ENCODE measurements at regions not wholly inside any gene's neighbourhood (a gene's known extent, or its start where the extent isn't known, plus 50 kb on each side); places are given as distances from the start of the nearest gene placed in this dataset.
A peak's percentile ranks its signal among the peaks of the same experiment; 100 is the strongest.

DNA sequence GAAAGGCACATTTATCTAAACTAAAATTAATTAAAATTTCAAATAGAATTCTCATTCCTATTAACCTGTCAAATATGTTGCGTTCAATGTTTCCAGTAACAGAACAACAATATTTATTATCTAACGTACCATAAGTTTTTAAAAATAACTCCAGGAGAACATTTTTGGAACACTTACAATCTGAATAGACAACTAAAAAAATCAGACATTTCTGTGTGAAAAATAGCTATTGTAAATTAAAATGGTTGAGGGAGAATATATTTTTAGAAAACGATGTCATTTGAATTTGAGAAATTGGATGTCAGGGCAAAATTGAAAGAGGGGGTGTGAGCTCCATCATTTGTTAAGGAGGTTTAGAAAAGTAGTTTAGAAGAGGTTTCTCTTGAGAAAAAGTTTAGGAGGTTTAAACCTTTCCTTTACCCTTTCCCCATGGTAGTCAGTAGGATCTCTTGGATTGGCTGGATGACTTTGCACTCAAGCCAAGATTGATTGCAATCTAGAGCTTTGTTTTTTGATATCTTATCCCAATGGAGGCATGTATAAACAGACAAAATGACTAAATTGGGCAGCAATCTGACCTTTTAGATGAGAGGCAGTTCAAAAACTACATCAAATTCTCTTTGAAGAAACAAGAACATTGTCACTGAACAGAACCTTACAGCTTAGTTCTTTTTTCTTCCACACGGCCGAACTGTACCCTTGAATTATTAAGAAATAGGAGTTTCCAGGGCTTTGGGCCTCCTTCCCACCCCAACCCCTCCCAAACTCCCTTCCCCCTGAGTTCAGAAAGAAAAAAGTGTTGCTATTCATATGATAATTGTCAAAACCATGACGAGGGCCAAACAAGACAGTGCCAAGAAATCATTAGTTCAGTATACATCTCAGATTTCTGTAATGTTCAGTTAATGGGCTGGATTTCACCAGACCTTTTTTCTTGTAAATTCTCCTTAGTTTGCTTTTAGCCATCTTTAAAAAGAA is 79.7 kb upstream of the CDIN1 start:
- H3K4me3 ChIP-seq = no peak overlapping the region
- TF ChIP-seq POLR2A (IDR thresholded peaks at IDR 0.05) = no peak
- no peak for TF ChIP-seq EP300 (IDR thresholded peaks at IDR 0.05)
- TF ChIP-seq, protein P1, sequence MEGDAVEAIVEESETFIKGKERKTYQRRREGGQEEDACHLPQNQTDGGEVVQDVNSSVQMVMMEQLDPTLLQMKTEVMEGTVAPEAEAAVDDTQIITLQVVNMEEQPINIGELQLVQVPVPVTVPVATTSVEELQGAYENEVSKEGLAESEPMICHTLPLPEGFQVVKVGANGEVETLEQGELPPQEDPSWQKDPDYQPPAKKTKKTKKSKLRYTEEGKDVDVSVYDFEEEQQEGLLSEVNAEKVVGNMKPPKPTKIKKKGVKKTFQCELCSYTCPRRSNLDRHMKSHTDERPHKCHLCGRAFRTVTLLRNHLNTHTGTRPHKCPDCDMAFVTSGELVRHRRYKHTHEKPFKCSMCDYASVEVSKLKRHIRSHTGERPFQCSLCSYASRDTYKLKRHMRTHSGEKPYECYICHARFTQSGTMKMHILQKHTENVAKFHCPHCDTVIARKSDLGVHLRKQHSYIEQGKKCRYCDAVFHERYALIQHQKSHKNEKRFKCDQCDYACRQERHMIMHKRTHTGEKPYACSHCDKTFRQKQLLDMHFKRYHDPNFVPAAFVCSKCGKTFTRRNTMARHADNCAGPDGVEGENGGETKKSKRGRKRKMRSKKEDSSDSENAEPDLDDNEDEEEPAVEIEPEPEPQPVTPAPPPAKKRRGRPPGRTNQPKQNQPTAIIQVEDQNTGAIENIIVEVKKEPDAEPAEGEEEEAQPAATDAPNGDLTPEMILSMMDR (IDR thresholded peaks at IDR 0.05) = no peak
- TF ChIP-seq POLR2AphosphoS5 (IDR thresholded peaks at IDR 0.05) = no peak
- DNase-seq = no peak
- H3K4me1 ChIP-seq = peaks cover 0 to 41% (median 16%) of the 10 kb centered on the region in 4 donors
- no peaks in the 10 kb centered on the region for H3K9me3 ChIP-seq
- WGBS, 2 donors = 77 to 78% methylated on average over 6 of the region's 6 CpGs
- no peaks in the 10 kb centered on the region for H3K27me3 ChIP-seq
- H3K27ac ChIP-seq = no peak overlapping the region
- no peaks in the 10 kb centered on the region for H3K36me3 ChIP-seq
- intact Hi-C loops (cut with DNase I) = loop anchor here (2.0 to 10.0 kb wide), 4 partner anchors 315 to 745 kb away; no protein-coding TSS in a partner anchor

DNA sequence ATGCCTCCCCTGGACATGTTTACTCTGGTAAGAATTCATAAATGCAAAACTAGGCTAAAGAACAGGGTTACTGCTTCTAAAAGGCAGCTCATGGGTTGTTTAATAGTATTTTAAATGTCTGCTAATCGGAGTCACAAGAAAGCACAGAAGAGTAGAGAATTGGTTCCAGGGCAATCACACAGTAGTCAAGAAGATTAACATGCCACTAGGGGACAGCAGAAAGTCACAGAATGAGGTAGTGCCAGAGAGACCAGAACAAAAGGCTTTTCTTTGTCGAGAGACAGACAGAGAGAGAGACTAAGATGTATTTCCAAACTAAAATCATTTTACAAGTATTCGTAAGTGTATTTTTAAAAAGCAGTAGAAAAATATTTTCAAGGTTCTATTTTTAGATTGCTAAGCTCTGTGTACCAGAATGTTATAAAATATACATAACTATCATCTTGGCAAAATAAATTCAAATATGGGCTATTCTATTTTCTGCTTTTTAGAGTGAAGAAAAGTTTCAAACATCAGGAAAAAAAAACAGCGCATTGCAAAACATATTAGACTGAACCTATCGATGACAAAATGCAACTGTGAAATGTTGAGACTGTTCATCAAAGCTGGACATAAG is 78.3 kb upstream of the CDIN1 start:
- H3K4me1 ChIP-seq = peaks cover 0 to 41% (median 16%) of the 10 kb centered on the region in 4 donors
- no peaks in the 10 kb centered on the region for H3K36me3 ChIP-seq
- intact Hi-C loops (cut with DNase I) = loop anchor here (2.0 to 10.0 kb wide), 3 partner anchors 314 to 634 kb away; no protein-coding TSS in a partner anchor
- H3K4me3 ChIP-seq = no peak overlapping the region
- DNase-seq = no peak
- H3K27me3 ChIP-seq = no peaks in the 10 kb centered on the region
- peak overlapping the region in 1 of 4 donors; percentile 30 for H3K27ac ChIP-seq
- H3K9me3 ChIP-seq = no peaks in the 10 kb centered on the region
- no peak for TF ChIP-seq POLR2A (IDR thresholded peaks at IDR 0.05)
- no peak for TF ChIP-seq POLR2AphosphoS5 (IDR thresholded peaks at IDR 0.05)
- TF ChIP-seq EP300 (IDR thresholded peaks at IDR 0.05) = no peak
- TF ChIP-seq, protein P1 (IDR thresholded peaks at IDR 0.05) = peak; percentile 49 to 79 (median 65)
- 35 to 38% methylated on average over 5 of the region's 5 CpGs for WGBS, 2 donors

GRCh38 chr15:36502509-36502908 is 76.9 kb upstream of the CDIN1 start:
- intact Hi-C loops (cut with DNase I) = loop anchor here (5.0 to 10.0 kb wide), 2 partner anchors 312 to 380 kb away; no protein-coding TSS in a partner anchor
- Histone ChIP-seq H3K27me3 (no peaks in the 10 kb centered on the region), H3K9me3 (no peaks in the 10 kb centered on the region), H3K4me3 (no peak overlapping the region), H3K36me3 (no peaks in the 10 kb centered on the region), H3K4me1 (peaks cover 0 to 41% (median 16%) of the 10 kb centered on the region in 4 donors), H3K27ac (no peak overlapping the region)
- no peak for DNase-seq
- 66 to 70% methylated on average over 1 of the region's 1 CpG for WGBS, 2 donors
- TF ChIP-seq POLR2AphosphoS5 (IDR thresholded peaks at IDR 0.05) (no peak), EP300 (IDR thresholded peaks at IDR 0.05) (no peak), POLR2A (IDR thresholded peaks at IDR 0.05) (no peak)
- TF ChIP-seq, protein P1 (IDR thresholded peaks at IDR 0.05) = no peak

GRCh38 chr15:36506733-36507356 is 72.6 kb upstream of the CDIN1 start:
- H3K36me3 ChIP-seq = no peaks in the 10 kb centered on the region
- H3K4me1 ChIP-seq = peaks cover 0 to 13% (median 0%) of the 10 kb centered on the region in 4 donors
- intact Hi-C loops (cut with DNase I) = loop anchor here (10.0 kb wide), 1 partner anchor 308 kb away; no protein-coding TSS in a partner anchor
- H3K27ac ChIP-seq = no peak overlapping the region
- H3K9me3 ChIP-seq = no peaks in the 10 kb centered on the region
- no peak for DNase-seq
- 13 to 51% methylated on average over 3 of the region's 3 CpGs for WGBS, 2 donors
- TF ChIP-seq POLR2A (IDR thresholded peaks at IDR 0.05) (no peak), EP300 (IDR thresholded peaks at IDR 0.05) (no peak), POLR2AphosphoS5 (IDR thresholded peaks at IDR 0.05) (no peak)
- TF ChIP-seq, protein P1 (IDR thresholded peaks at IDR 0.05) = no peak
- no peak overlapping the region for H3K4me3 ChIP-seq
- no peaks in the 10 kb centered on the region for H3K27me3 ChIP-seq
